ENCODE measurements at regions not wholly inside any gene's neighbourhood (a gene's known extent, or its start where the extent isn't known, plus 50 kb on each side); places are given as distances from the start of the nearest gene placed in this dataset.

- no peak for DNase-seq (ENCODE audit: low read depth)
- TF ChIP-seq CTCF (IDR thresholded peaks at IDR 0.05; ENCODE audit: low read length, missing control alignments): peak; percentile 34
- H3K4me3 ChIP-seq (replicated peaks; ENCODE audit: low read depth, low read length): no peak overlapping the region
Measured at GRCh38 chr1:199954699-199955098, 72.8 kb upstream of the NR5A2 start.

- H3K4me3 ChIP-seq (replicated peaks; ENCODE audit: low read depth, low read length): no peak overlapping the region
- DNase-seq (ENCODE audit: low read depth): no peak
- no peak for TF ChIP-seq CTCF (IDR thresholded peaks at IDR 0.05; ENCODE audit: low read length, missing control alignments)
Measured at GRCh38 chr1:199955235-199955634, 72.3 kb upstream of the NR5A2 start.

GRCh38 chr1:199956005-199956404 lies 71.5 kb upstream of the NR5A2 start:
- no peak for DNase-seq (ENCODE audit: low read depth)
- no peak for TF ChIP-seq CTCF (IDR thresholded peaks at IDR 0.05; ENCODE audit: low read length, missing control alignments)
- H3K4me3 ChIP-seq (replicated peaks; ENCODE audit: low read depth, low read length): no peak overlapping the region

- no peak overlapping the region for H3K4me3 ChIP-seq (replicated peaks; ENCODE audit: low read depth, low read length)
- DNase-seq (ENCODE audit: low read depth): no peak
- no peak for TF ChIP-seq CTCF (IDR thresholded peaks at IDR 0.05; ENCODE audit: low read length, missing control alignments)
Measured at GRCh38 chr1:199959033-199959774, 68.3 kb upstream of the NR5A2 start.

- no peak for TF ChIP-seq CTCF (IDR thresholded peaks at IDR 0.05; ENCODE audit: low read length, missing control alignments)
- no peak overlapping the region for H3K4me3 ChIP-seq (replicated peaks; ENCODE audit: low read depth, low read length)
- no peak for DNase-seq (ENCODE audit: low read depth)
Measured at GRCh38 chr1:199959775-199960110, 67.8 kb upstream of the NR5A2 start.

- H3K4me3 ChIP-seq (replicated peaks; ENCODE audit: low read depth, low read length): no peak overlapping the region
- TF ChIP-seq CTCF (IDR thresholded peaks at IDR 0.05; ENCODE audit: low read length, missing control alignments): no peak
- DNase-seq (ENCODE audit: low read depth): no peak
Measured at GRCh38 chr1:199970125-199970524, 57.4 kb upstream of the NR5A2 start.

GRCh38 chr1:199976496-199977144 lies 50.9 kb upstream of the NR5A2 start:
- H3K4me3 ChIP-seq (replicated peaks; ENCODE audit: low read depth, low read length): no peak overlapping the region
- DNase-seq (ENCODE audit: low read depth): peak; percentile 35

More at GRCh38 chr1:199976496-199977144, 50.9 kb upstream of the NR5A2 start:
- TF ChIP-seq CTCF (IDR thresholded peaks at IDR 0.05; ENCODE audit: low read length, missing control alignments): no peak
